Skeletal muscle satellite cell (primary cell): ENCODE measurements at regions not wholly inside any gene's neighbourhood (a gene's known extent, or its start where the extent isn't known, plus 50 kb on each side); places are given as distances from the start of the nearest gene placed in this dataset.

Experiments used
- H3K27me3 ChIP-seq: 2 replicates; pipeline ENCODE4 v1.7.0; 2013; ENCODE audit warnings: low read length; ENCODE audit not compliant: control insufficient read depth, insufficient read depth
- H3K36me3 ChIP-seq: 2 replicates; pipeline ENCODE4 v1.7.0; 2013; ENCODE audit warnings: mild to moderate bottlenecking, control low read depth, low read length; ENCODE audit not compliant: insufficient read depth
- H3K4me1 ChIP-seq: 2 replicates; pipeline ENCODE4 v1.7.0; 2013; ENCODE audit warnings: low read length; ENCODE audit not compliant: control insufficient read depth, insufficient read depth
- H3K4me2 ChIP-seq: 2 replicates; pipeline ENCODE4 v1.7.0; 2013; ENCODE audit warnings: mild to moderate bottlenecking, low read length
- H3K4me3 ChIP-seq: 2 replicates; pipeline ENCODE4 v1.7.0; 2013; ENCODE audit warnings: low read length
- H3K9ac ChIP-seq: 2 replicates; pipeline ENCODE4 v1.7.0; 2013; ENCODE audit warnings: mild to moderate bottlenecking, low read depth, low read length, moderate library complexity
- H3K9me3 ChIP-seq: replicated peaks from 2 replicates; pipeline ENCODE4 v1.7.0; 2013; ENCODE audit warnings: mild to moderate bottlenecking, control low read depth, low read length

- H3K27me3 ChIP-seq, result no peaks in the 10 kb centered on the region
- no peaks in the 10 kb centered on the region for H3K36me3 ChIP-seq
- H3K4me1 ChIP-seq, result no peaks in the 10 kb centered on the region
- peaks cover 35% of the 10 kb centered on the region for H3K9me3 ChIP-seq
- no peak overlapping the region for H3K4me3 ChIP-seq
- no peak overlapping the region for H3K9ac ChIP-seq
- no peak overlapping the region for H3K4me2 ChIP-seq
Observed at GRCh38 chr1:4402032-4402431, 252.4 kb upstream of the AJAP1 start.

GRCh38 chr1:4404854-4405590, 249.4 kb upstream of the AJAP1 start:
- Histone ChIP-seq H3K36me3 (no peaks in the 10 kb centered on the region), H3K9ac (no peak overlapping the region)

GRCh38 chr1:4407851-4408250, 246.6 kb upstream of the AJAP1 start:
- Histone ChIP-seq H3K27me3 (no peaks in the 10 kb centered on the region), H3K9me3 (peaks cover 10% of the 10 kb centered on the region), H3K4me3 (no peak overlapping the region), H3K9ac (no peak overlapping the region), H3K4me2 (no peak overlapping the region), H3K36me3 (no peaks in the 10 kb centered on the region), H3K4me1 (no peaks in the 10 kb centered on the region)

More at GRCh38 chr1:4404854-4405590, 249.4 kb upstream of the AJAP1 start:
- no peaks in the 10 kb centered on the region for H3K27me3 ChIP-seq
- H3K4me3 ChIP-seq, result no peak overlapping the region
- H3K4me2 ChIP-seq, result no peak overlapping the region
- no peaks in the 10 kb centered on the region for H3K4me1 ChIP-seq
- H3K9me3 ChIP-seq, result peaks cover 20% of the 10 kb centered on the region

- no peak overlapping the region for H3K4me2 ChIP-seq
- H3K9me3 ChIP-seq, result peaks cover 10% of the 10 kb centered on the region
- no peak overlapping the region for H3K9ac ChIP-seq
- H3K36me3 ChIP-seq, result no peaks in the 10 kb centered on the region
- no peaks in the 10 kb centered on the region for H3K27me3 ChIP-seq
- no peaks in the 10 kb centered on the region for H3K4me1 ChIP-seq
- H3K4me3 ChIP-seq, result no peak overlapping the region
Observed at GRCh38 chr1:4408380-4408779, 246.0 kb upstream of the AJAP1 start.

- Histone ChIP-seq H3K27me3 (no peaks in the 10 kb centered on the region), H3K4me2 (no peak overlapping the region), H3K9ac (no peak overlapping the region), H3K4me1 (no peaks in the 10 kb centered on the region), H3K36me3 (no peaks in the 10 kb centered on the region), H3K9me3 (peaks cover 6% of the 10 kb centered on the region), H3K4me3 (no peak overlapping the region)
Observed at GRCh38 chr1:4411862-4412261, 242.5 kb upstream of the AJAP1 start.

- Histone ChIP-seq H3K9ac (no peak overlapping the region), H3K9me3 (peaks cover 6% of the 10 kb centered on the region), H3K36me3 (no peaks in the 10 kb centered on the region), H3K4me1 (no peaks in the 10 kb centered on the region), H3K27me3 (no peaks in the 10 kb centered on the region), H3K4me3 (no peak overlapping the region), H3K4me2 (no peak overlapping the region)
Observed at GRCh38 chr1:4415476-4415875, 238.9 kb upstream of the AJAP1 start.

- Histone ChIP-seq H3K9me3 (peaks cover 6% of the 10 kb centered on the region), H3K4me1 (no peaks in the 10 kb centered on the region), H3K9ac (no peak overlapping the region), H3K27me3 (no peaks in the 10 kb centered on the region), H3K4me2 (no peak overlapping the region), H3K36me3 (no peaks in the 10 kb centered on the region), H3K4me3 (no peak overlapping the region)
Observed at GRCh38 chr1:4416189-4416588, 238.2 kb upstream of the AJAP1 start.

GRCh38 chr1:4418021-4418420, 236.4 kb upstream of the AJAP1 start:
- H3K4me3 ChIP-seq, result no peak overlapping the region

GRCh38 chr1:4421986-4422385, 232.4 kb upstream of the AJAP1 start:
- H3K36me3 ChIP-seq, result no peaks in the 10 kb centered on the region
- no peaks in the 10 kb centered on the region for H3K4me1 ChIP-seq
- no peak overlapping the region for H3K4me3 ChIP-seq
- H3K4me2 ChIP-seq, result no peak overlapping the region
- H3K27me3 ChIP-seq, result no peaks in the 10 kb centered on the region
- peaks cover 10% of the 10 kb centered on the region for H3K9me3 ChIP-seq
- no peak overlapping the region for H3K9ac ChIP-seq

More at GRCh38 chr1:4418021-4418420, 236.4 kb upstream of the AJAP1 start:
- no peaks in the 10 kb centered on the region for H3K4me1 ChIP-seq
- peaks cover 6% of the 10 kb centered on the region for H3K9me3 ChIP-seq
- H3K36me3 ChIP-seq, result no peaks in the 10 kb centered on the region
- no peak overlapping the region for H3K9ac ChIP-seq
- no peak overlapping the region for H3K4me2 ChIP-seq
- no peaks in the 10 kb centered on the region for H3K27me3 ChIP-seq

GRCh38 chr1:4422504-4423289, 231.7 kb upstream of the AJAP1 start:
- no peak overlapping the region for H3K4me3 ChIP-seq
- no peaks in the 10 kb centered on the region for H3K27me3 ChIP-seq
- no peak overlapping the region for H3K9ac ChIP-seq
- H3K4me2 ChIP-seq, result no peak overlapping the region
- no peaks in the 10 kb centered on the region for H3K36me3 ChIP-seq
- H3K4me1 ChIP-seq, result no peaks in the 10 kb centered on the region
- peaks cover 9% of the 10 kb centered on the region for H3K9me3 ChIP-seq

GRCh38 chr1:4424254-4424653, 230.2 kb upstream of the AJAP1 start:
- H3K4me1 ChIP-seq, result no peaks in the 10 kb centered on the region
- no peak overlapping the region for H3K9ac ChIP-seq
- no peak overlapping the region for H3K4me2 ChIP-seq
- no peaks in the 10 kb centered on the region for H3K36me3 ChIP-seq
- no peak overlapping the region for H3K4me3 ChIP-seq
- H3K9me3 ChIP-seq, result peaks cover 9% of the 10 kb centered on the region
- no peaks in the 10 kb centered on the region for H3K27me3 ChIP-seq
